ENCODE measurements at regions not wholly inside any gene's neighbourhood (a gene's known extent, or its start where the extent isn't known, plus 50 kb on each side); places are given as distances from the start of the nearest gene placed in this dataset.

- Histone ChIP-seq H3K9me3 (replicated peaks; ENCODE audit: control insufficient read depth, insufficient read depth, low read length) (no peaks in the 10 kb centered on the region), H3K36me3 (ENCODE audit: control insufficient read depth in 2 of 2, insufficient read depth in 2 of 2, low read length in 1 of 2) (no peaks in the 10 kb centered on the region), H4K20me1 (ENCODE audit: control insufficient read depth, insufficient read depth) (no peaks in the 10 kb centered on the region), H3K27ac (ENCODE audit: control insufficient read depth, insufficient read depth) (no peak overlapping the region), H3K9ac (ENCODE audit: control insufficient read depth, insufficient read depth, low read length) (no peak overlapping the region), H3K4me2 (ENCODE audit: control insufficient read depth, insufficient read depth) (no peak overlapping the region), H3K27me3 (replicated peaks in 1 of 2; ENCODE audit: control insufficient read depth in 2 of 2, insufficient read depth in 2 of 2, low read length in 1 of 2) (no peaks in the 10 kb centered on the region), H3K79me2 (ENCODE audit: control insufficient read depth, insufficient read depth, low read length) (no peaks in the 10 kb centered on the region), H2AFZ (ENCODE audit: control insufficient read depth, low read depth, low read length) (no peak overlapping the region), H3K4me3 (no peak overlapping the region), H3K4me1 (ENCODE audit: control insufficient read depth, insufficient read depth, low read length) (no peaks in the 10 kb centered on the region)
- POLR2A ChIA-PET = no interaction called here
- intact Hi-C loops (cut with micrococcal nuclease; ENCODE audit: unreplicated experiment) (no loop called here), in situ Hi-C loops (cut with MboI) (no loop called here)
- no peak for FAIRE-seq
- no peak for ATAC-seq
- TF ChIP-seq EGR1 (IDR thresholded peaks at IDR 0.05; ENCODE audit: borderline replicate concordance in 1 of 2, low read depth in 2 of 2, low read length in 2 of 2) (no peak), NR2F1 (conservative IDR thresholded peaks at IDR 0.05) (no peak), ZNF622 (IDR thresholded peaks at IDR 0.05) (no peak), RELA (IDR thresholded peaks at IDR 0.05; ENCODE audit: borderline replicate concordance, partially characterized antibody) (no peak), ZBTB11 (CRISPR knock-in tag; IDR thresholded peaks at IDR 0.05) (no peak), CBFB (IDR thresholded peaks at IDR 0.05; ENCODE audit: low read depth) (no peak), MYB (IDR thresholded peaks at IDR 0.05; ENCODE audit: borderline replicate concordance, low read depth, low read length) (no peak), POU2F2 (IDR thresholded peaks at IDR 0.05; ENCODE audit: borderline replicate concordance, low read depth, low read length) (no peak), ZBTB40 (IDR thresholded peaks at IDR 0.05; ENCODE audit: borderline replicate concordance) (no peak), SREBF2 (IDR thresholded peaks at IDR 0.05; ENCODE audit: low read length) (no peak)
- CTCF ChIA-PET = no interaction called here
- WGBS (ENCODE audit: insufficient coverage, insufficient replicate concordance, low lambda C conversion rate, missing lambda C conversion rate) = 0% methylated on average over 4 of the region's 4 CpGs
- DNase-seq (ENCODE audit: low read depth, low spot score) = no peak
- SMC1A ChIA-PET (ENCODE audit: uncharacterized antibody, unreplicated experiment) = interaction anchor here (0.9 to 1.3 kb wide), 2 partner anchors 19 to 50 kb away, joined by 3 read pairs; no protein-coding TSS in a partner anchor
- RAD21 ChIA-PET (ENCODE audit: unreplicated experiment) = interaction anchor here (0.7 to 1.4 kb wide), 2 partner anchors 19 to 33 kb away, joined by 3 to 4 read pairs; no protein-coding TSS in a partner anchor
- no TSS peak for BruUV-seq (replicated peaks)
These were observed 1401.4 kb upstream of the PRMT6 start for GRCh38 chr1:105655032-105655431.

All from GM12878 (cell line).